ENCODE measurements at regions not wholly inside any gene's neighbourhood (a gene's known extent, or its start where the extent isn't known, plus 50 kb on each side); places are given as distances from the start of the nearest gene placed in this dataset.

GRCh38 chr11:25612806-25613205, 719.1 kb upstream of the ANO3 start:
- Histone ChIP-seq H3K4me1 (replicated peaks) (no peaks in the 10 kb centered on the region), H3K9me3 (no peaks in the 10 kb centered on the region), H3K27ac (no peak overlapping the region), H3K27me3 (replicated peaks; ENCODE audit: insufficient read depth) (no peaks in the 10 kb centered on the region), H3K36me3 (no peaks in the 10 kb centered on the region), H3K4me3 (no peak overlapping the region)
- intact Hi-C loops (cut with DNase I): no loop called here
- TF ChIP-seq, protein P1, sequence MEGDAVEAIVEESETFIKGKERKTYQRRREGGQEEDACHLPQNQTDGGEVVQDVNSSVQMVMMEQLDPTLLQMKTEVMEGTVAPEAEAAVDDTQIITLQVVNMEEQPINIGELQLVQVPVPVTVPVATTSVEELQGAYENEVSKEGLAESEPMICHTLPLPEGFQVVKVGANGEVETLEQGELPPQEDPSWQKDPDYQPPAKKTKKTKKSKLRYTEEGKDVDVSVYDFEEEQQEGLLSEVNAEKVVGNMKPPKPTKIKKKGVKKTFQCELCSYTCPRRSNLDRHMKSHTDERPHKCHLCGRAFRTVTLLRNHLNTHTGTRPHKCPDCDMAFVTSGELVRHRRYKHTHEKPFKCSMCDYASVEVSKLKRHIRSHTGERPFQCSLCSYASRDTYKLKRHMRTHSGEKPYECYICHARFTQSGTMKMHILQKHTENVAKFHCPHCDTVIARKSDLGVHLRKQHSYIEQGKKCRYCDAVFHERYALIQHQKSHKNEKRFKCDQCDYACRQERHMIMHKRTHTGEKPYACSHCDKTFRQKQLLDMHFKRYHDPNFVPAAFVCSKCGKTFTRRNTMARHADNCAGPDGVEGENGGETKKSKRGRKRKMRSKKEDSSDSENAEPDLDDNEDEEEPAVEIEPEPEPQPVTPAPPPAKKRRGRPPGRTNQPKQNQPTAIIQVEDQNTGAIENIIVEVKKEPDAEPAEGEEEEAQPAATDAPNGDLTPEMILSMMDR (IDR thresholded peaks at IDR 0.05): no peak
- TF ChIP-seq POLR2AphosphoS5 (IDR thresholded peaks at IDR 0.05) (no peak), POLR2A (IDR thresholded peaks at IDR 0.05) (no peak)
- DNase-seq (ENCODE audit: low spot score): no peak
- 86% methylated on average over 3 of the region's 3 CpGs for WGBS

- no peaks in the 10 kb centered on the region for H3K9me3 ChIP-seq
- no peaks in the 10 kb centered on the region for H3K4me1 ChIP-seq (replicated peaks)
- no peak overlapping the region for H3K27ac ChIP-seq
- 35% methylated on average over 1 of the region's 1 CpG for WGBS
- no peaks in the 10 kb centered on the region for H3K36me3 ChIP-seq
- TF ChIP-seq POLR2A (IDR thresholded peaks at IDR 0.05) (no peak), POLR2AphosphoS5 (IDR thresholded peaks at IDR 0.05) (no peak)
- TF ChIP-seq, protein P1 (IDR thresholded peaks at IDR 0.05): no peak
- intact Hi-C loops (cut with DNase I): no loop called here
- H3K27me3 ChIP-seq (replicated peaks; ENCODE audit: insufficient read depth): no peaks in the 10 kb centered on the region
- DNase-seq (ENCODE audit: low spot score): no peak
- H3K4me3 ChIP-seq: no peak overlapping the region
Measured at GRCh38 chr11:25613451-25613850, 718.5 kb upstream of the ANO3 start.

DNA sequence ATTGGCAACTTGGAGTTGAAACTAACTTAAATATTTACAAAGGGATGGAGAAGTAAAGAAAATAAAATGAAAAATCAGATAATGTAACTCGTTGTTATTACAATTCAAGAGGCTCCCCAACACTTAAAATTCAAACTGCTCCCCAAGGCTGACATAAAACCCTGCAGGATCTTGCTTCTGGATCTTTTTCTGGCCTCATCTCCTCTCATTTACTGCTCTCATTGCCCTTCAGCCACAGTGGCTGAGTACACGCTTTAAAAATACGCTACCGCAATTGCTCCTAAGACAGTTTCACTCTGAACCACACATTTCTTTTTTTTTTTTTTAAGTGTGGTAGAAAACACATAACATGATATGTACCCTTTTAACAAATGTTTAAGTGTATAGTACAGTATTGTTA, 718.1 kb upstream of the ANO3 start:
- intact Hi-C loops (cut with DNase I): no loop called here
- Histone ChIP-seq H3K9me3 (no peaks in the 10 kb centered on the region), H3K4me1 (replicated peaks) (no peaks in the 10 kb centered on the region), H3K4me3 (no peak overlapping the region), H3K27me3 (replicated peaks; ENCODE audit: insufficient read depth) (no peaks in the 10 kb centered on the region), H3K27ac (no peak overlapping the region), H3K36me3 (no peaks in the 10 kb centered on the region)
- DNase-seq (ENCODE audit: low spot score): no peak
- 40% methylated on average over 4 of the region's 4 CpGs for WGBS
- TF ChIP-seq POLR2AphosphoS5 (IDR thresholded peaks at IDR 0.05) (no peak), POLR2A (IDR thresholded peaks at IDR 0.05) (no peak)
- TF ChIP-seq, protein P1 (IDR thresholded peaks at IDR 0.05): no peak

DNA sequence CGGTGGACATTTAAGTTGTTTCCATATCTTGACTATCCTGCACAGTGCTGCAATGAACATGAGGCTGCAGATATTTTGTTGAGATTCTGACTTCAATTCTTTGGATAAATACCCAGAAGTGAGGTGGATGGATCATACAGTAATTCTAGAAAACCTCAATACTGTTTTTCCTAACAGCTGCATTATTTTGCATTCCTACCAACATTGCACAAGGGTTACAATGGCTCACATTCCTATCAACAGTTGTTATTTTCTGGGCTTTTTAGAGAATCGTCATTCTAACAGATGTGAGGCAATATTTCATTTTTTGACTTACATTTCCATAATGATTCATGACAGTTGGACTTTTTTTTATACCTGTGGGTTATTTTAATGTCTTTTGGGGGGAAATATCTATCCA, 716.9 kb upstream of the ANO3 start:
- Histone ChIP-seq H3K4me3 (no peak overlapping the region), H3K4me1 (replicated peaks) (no peaks in the 10 kb centered on the region), H3K36me3 (no peaks in the 10 kb centered on the region), H3K27me3 (replicated peaks; ENCODE audit: insufficient read depth) (no peaks in the 10 kb centered on the region), H3K27ac (no peak overlapping the region), H3K9me3 (no peaks in the 10 kb centered on the region)
- no peak for DNase-seq (ENCODE audit: low spot score)
- 47% methylated on average over 2 of the region's 2 CpGs for WGBS
- intact Hi-C loops (cut with DNase I): no loop called here
- TF ChIP-seq POLR2A (IDR thresholded peaks at IDR 0.05) (no peak), POLR2AphosphoS5 (IDR thresholded peaks at IDR 0.05) (no peak)
- TF ChIP-seq, protein P1 (IDR thresholded peaks at IDR 0.05): no peak

GRCh38 chr11:25615841-25616240, 716.1 kb upstream of the ANO3 start:
- DNase-seq (ENCODE audit: low spot score): no peak
- Histone ChIP-seq H3K4me1 (replicated peaks) (no peaks in the 10 kb centered on the region), H3K27ac (no peak overlapping the region), H3K4me3 (no peak overlapping the region), H3K9me3 (no peaks in the 10 kb centered on the region), H3K27me3 (replicated peaks; ENCODE audit: insufficient read depth) (no peaks in the 10 kb centered on the region), H3K36me3 (no peaks in the 10 kb centered on the region)
- TF ChIP-seq, protein P1 (IDR thresholded peaks at IDR 0.05): no peak
- no peak for TF ChIP-seq POLR2A (IDR thresholded peaks at IDR 0.05)
- no peak for TF ChIP-seq POLR2AphosphoS5 (IDR thresholded peaks at IDR 0.05)
- intact Hi-C loops (cut with DNase I): no loop called here
- WGBS: 90% methylated on average over 2 of the region's 2 CpGs
